A673 (cell line): ENCODE measurements at regions not wholly inside any gene's neighbourhood (a gene's known extent, or its start where the extent isn't known, plus 50 kb on each side); places are given as distances from the start of the nearest gene placed in this dataset.

Source experiments
- BruUV-seq: library from RNA; stranded (reverse); fragments of 400-500 nt; replicated peaks from 2 replicates; lab custom pipeline; 2021; lab: Mats Ljungman, UMichigan
- CTCF ChIA-PET: fragments of 300-600 bp; sonication (Branson Sonifier 250); formaldehyde crosslinking; loops from one replicate; lab custom pipeline; 2022; ENCODE audit warnings: antibody characterized with exemption; lab: Charles Lee
- POLR2A ChIA-PET: fragments of 300-600 bp; sonication (Branson Sonifier 250); formaldehyde crosslinking; loops from one replicate; lab custom pipeline; 2022; ENCODE audit warnings: antibody characterized with exemption; ENCODE audit not compliant: low non-redundant PET; lab: Charles Lee
- DNase-seq: peaks from one replicate; pipeline ENCODE4 v3.0.0-alpha.2; 2015; ENCODE audit warnings: low spot score
- H3K27ac ChIP-seq: fragments of 200-600 bp; sonication (generic); 2 replicates; pipeline ENCODE4 v1.5.1; 2016; ENCODE audit warnings: mixed run types, low read depth, mild to moderate bottlenecking, mixed read lengths, antibody characterized with exemption, low read length; ENCODE audit not compliant: poor library complexity, severe bottlenecking
- H3K27me3 ChIP-seq: fragments of 200-600 bp; sonication (generic); replicated peaks from 2 replicates; pipeline ENCODE4 v1.6.1; 2017; ENCODE audit warnings: mixed run types, low read depth, mild to moderate bottlenecking, mixed read lengths, antibody characterized with exemption, low read length; ENCODE audit not compliant: insufficient read depth, poor library complexity
- H3K36me3 ChIP-seq: fragments of 200-600 bp; sonication (generic); 2 replicates; pipeline ENCODE4 v1.6.1; 2016; ENCODE audit warnings: mixed run types, mild to moderate bottlenecking, mixed read lengths, antibody characterized with exemption, low read length; ENCODE audit not compliant: insufficient read depth, poor library complexity, severe bottlenecking
- H3K4me1 ChIP-seq: fragments of 200-600 bp; sonication (generic); 2 replicates; pipeline ENCODE4 v1.6.1; 2017; ENCODE audit warnings: mixed run types, mild to moderate bottlenecking, mixed read lengths, antibody characterized with exemption, low read length; ENCODE audit not compliant: insufficient read depth, poor library complexity, severe bottlenecking
- H3K4me3 ChIP-seq: fragments of 200-600 bp; sonication (generic); 2 replicates; pipeline ENCODE4 v1.5.1; 2016; ENCODE audit warnings: low read depth, mixed run types, mild to moderate bottlenecking, mixed read lengths, low read length; ENCODE audit not compliant: poor library complexity, severe bottlenecking
- H3K9me3 ChIP-seq: fragments of 200-600 bp; sonication (generic); 2 replicates; pipeline ENCODE4 v1.6.1; 2016; ENCODE audit warnings: mixed run types, low read depth, mild to moderate bottlenecking, mixed read lengths, antibody characterized with exemption, low read length; ENCODE audit not compliant: poor library complexity, severe bottlenecking
- EZH2 ChIP-seq: fragments of 200-600 bp; sonication (generic); IDR thresholded peaks from 2 replicates; pipeline ENCODE4 v1.6.1; 2017; ENCODE audit warnings: borderline replicate concordance, low read depth, mild to moderate bottlenecking, mixed read lengths, antibody characterized with exemption, low read length; ENCODE audit not compliant: poor library complexity, severe bottlenecking
- intact Hi-C: fragments of 100-400 bp; cut with micrococcal nuclease; formaldehyde crosslinking; loops from one replicate; pipeline ENCODE4 v1.10.0; 2022; ENCODE audit not compliant: unreplicated experiment
- TF ChIP-seq, protein P1 (sequence below): fragments of 300-800, 200-600 bp; sonication (generic); conservative IDR thresholded peaks from 2 replicates; pipeline ENCODE4 v1.5.1; 2017; ENCODE audit warnings: low read depth, mild to moderate bottlenecking, antibody characterized with exemption, low read length, moderate library complexity, mixed read lengths

DNA sequence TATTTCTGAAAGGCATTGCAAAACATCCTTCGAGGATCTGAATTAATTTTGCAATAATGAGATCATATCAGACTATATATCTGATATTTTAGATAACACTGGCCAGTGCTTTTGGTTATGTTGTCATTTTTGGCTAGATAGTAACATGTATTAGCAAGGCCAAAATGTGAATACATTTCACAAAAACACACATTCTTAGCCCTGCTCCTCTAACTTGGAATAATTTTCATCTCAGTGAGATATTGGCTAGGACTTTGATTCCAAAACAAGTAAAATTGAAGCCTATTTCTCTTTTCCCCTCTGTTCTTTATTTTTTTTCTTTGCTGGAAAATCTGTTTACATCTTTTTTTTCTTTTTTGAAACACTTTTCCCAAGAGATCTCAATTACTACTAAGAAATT lies 466.8 kb upstream of the CDH4 start:
- TF ChIP-seq, protein P1, sequence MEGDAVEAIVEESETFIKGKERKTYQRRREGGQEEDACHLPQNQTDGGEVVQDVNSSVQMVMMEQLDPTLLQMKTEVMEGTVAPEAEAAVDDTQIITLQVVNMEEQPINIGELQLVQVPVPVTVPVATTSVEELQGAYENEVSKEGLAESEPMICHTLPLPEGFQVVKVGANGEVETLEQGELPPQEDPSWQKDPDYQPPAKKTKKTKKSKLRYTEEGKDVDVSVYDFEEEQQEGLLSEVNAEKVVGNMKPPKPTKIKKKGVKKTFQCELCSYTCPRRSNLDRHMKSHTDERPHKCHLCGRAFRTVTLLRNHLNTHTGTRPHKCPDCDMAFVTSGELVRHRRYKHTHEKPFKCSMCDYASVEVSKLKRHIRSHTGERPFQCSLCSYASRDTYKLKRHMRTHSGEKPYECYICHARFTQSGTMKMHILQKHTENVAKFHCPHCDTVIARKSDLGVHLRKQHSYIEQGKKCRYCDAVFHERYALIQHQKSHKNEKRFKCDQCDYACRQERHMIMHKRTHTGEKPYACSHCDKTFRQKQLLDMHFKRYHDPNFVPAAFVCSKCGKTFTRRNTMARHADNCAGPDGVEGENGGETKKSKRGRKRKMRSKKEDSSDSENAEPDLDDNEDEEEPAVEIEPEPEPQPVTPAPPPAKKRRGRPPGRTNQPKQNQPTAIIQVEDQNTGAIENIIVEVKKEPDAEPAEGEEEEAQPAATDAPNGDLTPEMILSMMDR = no peak
- TF ChIP-seq EZH2 = no peak
- no peak for DNase-seq
- BruUV-seq = no TSS peak
- CTCF ChIA-PET = no interaction called here
- H3K4me3 ChIP-seq = no peak overlapping the region
- intact Hi-C loops = no loop called here
- H3K9me3 ChIP-seq = no peaks in the 10 kb centered on the region
- H3K36me3 ChIP-seq = no peaks in the 10 kb centered on the region
- peaks cover 18% of the 10 kb centered on the region for H3K27me3 ChIP-seq
- H3K27ac ChIP-seq = no peak overlapping the region
- POLR2A ChIA-PET = no interaction called here
- no peaks in the 10 kb centered on the region for H3K4me1 ChIP-seq

GRCh38 chr20:60785785-60786184 lies 466.3 kb upstream of the CDH4 start:
- no TSS peak for BruUV-seq
- no peak for DNase-seq
- Histone ChIP-seq H3K27ac (no peak overlapping the region), H3K4me1 (no peaks in the 10 kb centered on the region), H3K36me3 (no peaks in the 10 kb centered on the region), H3K4me3 (no peak overlapping the region), H3K9me3 (no peaks in the 10 kb centered on the region), H3K27me3 (peaks cover 18% of the 10 kb centered on the region)
- intact Hi-C loops = no loop called here
- CTCF ChIA-PET = no interaction called here
- TF ChIP-seq, protein P1 = no peak
- no peak for TF ChIP-seq EZH2
- POLR2A ChIA-PET = no interaction called here

DNA sequence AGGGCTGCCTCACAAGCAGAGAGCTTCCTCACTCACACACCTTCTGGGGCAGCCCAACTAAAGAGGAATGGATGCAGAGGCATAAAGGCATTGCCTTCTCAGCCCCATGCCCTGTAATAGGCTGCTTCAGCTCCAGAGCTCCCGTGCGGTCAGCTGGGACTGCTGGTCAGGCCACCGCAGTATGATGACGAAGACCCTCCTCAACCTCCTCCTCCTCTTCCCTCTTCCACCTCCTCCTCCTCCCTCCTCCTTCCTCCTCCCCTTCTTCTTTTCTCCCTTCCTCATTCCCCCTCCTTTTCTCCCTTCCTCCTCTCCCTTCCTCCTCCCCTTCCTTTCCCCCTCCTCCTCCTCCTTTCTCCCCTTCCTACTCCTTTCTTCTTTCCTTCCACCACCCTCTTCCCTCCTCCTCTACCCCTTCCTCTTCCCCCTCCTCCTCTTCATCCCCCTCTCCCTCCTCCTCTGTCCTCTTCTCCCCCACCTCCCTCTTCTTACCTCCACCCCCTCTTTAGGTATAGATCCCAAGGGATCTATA lies 465.3 kb upstream of the CDH4 start:
- ChIA-PET CTCF (no interaction called here), POLR2A (no interaction called here)
- Histone ChIP-seq H3K27me3 (peaks cover 18% of the 10 kb centered on the region), H3K9me3 (no peaks in the 10 kb centered on the region), H3K27ac (no peak overlapping the region), H3K36me3 (no peaks in the 10 kb centered on the region), H3K4me1 (no peaks in the 10 kb centered on the region), H3K4me3 (no peak overlapping the region)
- intact Hi-C loops = no loop called here
- no peak for DNase-seq
- no TSS peak for BruUV-seq
- TF ChIP-seq, protein P1 = no peak
- no peak for TF ChIP-seq EZH2
